ENCODE measurements at regions not wholly inside any gene's neighbourhood (a gene's known extent, or its start where the extent isn't known, plus 50 kb on each side); places are given as distances from the start of the nearest gene placed in this dataset.

- no peak overlapping the region for H4K8ac ChIP-seq (ENCODE audit: low read depth, low read length)
- no peak overlapping the region for H3K4me2 ChIP-seq (ENCODE audit: low read length)
- no peak overlapping the region for H3K27ac ChIP-seq (ENCODE audit: low read depth, low read length)
- no peak overlapping the region for H2BK120ac ChIP-seq (ENCODE audit: low read depth, low read length)
- no peaks in the 10 kb centered on the region for H3K79me1 ChIP-seq (ENCODE audit: low read length)
- H3K4me3 ChIP-seq (ENCODE audit: low read length) = no peak overlapping the region
- no peak for DNase-seq
- no peaks in the 10 kb centered on the region for H3K4me1 ChIP-seq (ENCODE audit: control insufficient read depth, low read depth, low read length)
- H2BK5ac ChIP-seq (ENCODE audit: low read length) = no peak overlapping the region
- no peak overlapping the region for H4K5ac ChIP-seq (ENCODE audit: low read length)
- no peaks in the 10 kb centered on the region for H3K79me2 ChIP-seq (ENCODE audit: control insufficient read depth, insufficient read depth, low read length)
- no peaks in the 10 kb centered on the region for H3K27me3 ChIP-seq (ENCODE audit: insufficient read depth, low read length, poor library complexity)
- no peaks in the 10 kb centered on the region for H3K36me3 ChIP-seq (ENCODE audit: control insufficient read depth, insufficient read depth, low read length)
- H2BK15ac ChIP-seq (replicated peaks; ENCODE audit: low read depth) = no peak overlapping the region
- H3K23ac ChIP-seq (ENCODE audit: low read length) = no peak overlapping the region
- no peak overlapping the region for H3K18ac ChIP-seq (ENCODE audit: low read length)
- no peak overlapping the region for H3K9ac ChIP-seq (ENCODE audit: low read length)
- H3K4ac ChIP-seq (ENCODE audit: low read depth, low read length) = no peak overlapping the region
- no peak overlapping the region for H3K56ac ChIP-seq (ENCODE audit: low read length)
- H2AK5ac ChIP-seq (ENCODE audit: low read length) = no peak overlapping the region
Observed at GRCh38 chr4:97185233-97185632, 958.0 kb downstream of the STPG2 start.

- Histone ChIP-seq H2BK15ac (replicated peaks; ENCODE audit: low read depth) (no peak overlapping the region), H4K5ac (ENCODE audit: low read length) (no peak overlapping the region), H3K4ac (ENCODE audit: low read depth, low read length) (no peak overlapping the region), H3K27me3 (ENCODE audit: insufficient read depth, low read length, poor library complexity) (no peaks in the 10 kb centered on the region), H2BK5ac (ENCODE audit: low read length) (no peak overlapping the region), H3K36me3 (ENCODE audit: control insufficient read depth, insufficient read depth, low read length) (no peaks in the 10 kb centered on the region), H3K4me3 (ENCODE audit: low read length) (no peak overlapping the region), H3K9ac (ENCODE audit: low read length) (no peak overlapping the region), H3K4me2 (ENCODE audit: low read length) (no peak overlapping the region), H3K79me2 (ENCODE audit: control insufficient read depth, insufficient read depth, low read length) (no peaks in the 10 kb centered on the region), H2BK120ac (ENCODE audit: low read depth, low read length) (no peak overlapping the region), H2AK5ac (ENCODE audit: low read length) (no peak overlapping the region), H4K8ac (ENCODE audit: low read depth, low read length) (no peak overlapping the region), H3K56ac (ENCODE audit: low read length) (no peak overlapping the region), H3K79me1 (ENCODE audit: low read length) (no peaks in the 10 kb centered on the region), H3K27ac (ENCODE audit: low read depth, low read length) (no peak overlapping the region), H3K18ac (ENCODE audit: low read length) (no peak overlapping the region), H3K4me1 (ENCODE audit: control insufficient read depth, low read depth, low read length) (no peaks in the 10 kb centered on the region), H3K23ac (ENCODE audit: low read length) (no peak overlapping the region)
- no peak for DNase-seq
- WGBS (ENCODE audit: extremely low coverage, insufficient coverage, low lambda C conversion rate) = no CpG with 5 or more reads among the region's 2 CpGs
Observed at GRCh38 chr4:97197106-97197505, 946.2 kb downstream of the STPG2 start.

GRCh38 chr4:97208749-97209148 lies 934.5 kb downstream of the STPG2 start:
- no peak overlapping the region for H3K9ac ChIP-seq (ENCODE audit: low read length)
- no peaks in the 10 kb centered on the region for H3K4me1 ChIP-seq (ENCODE audit: control insufficient read depth, low read depth, low read length)
- WGBS (ENCODE audit: extremely low coverage, insufficient coverage, low lambda C conversion rate) = no CpG with 5 or more reads among the region's 1 CpG
- no peak overlapping the region for H3K4me2 ChIP-seq (ENCODE audit: low read length)
- DNase-seq = no peak
- no peak overlapping the region for H3K27ac ChIP-seq (ENCODE audit: low read depth, low read length)
- H4K5ac ChIP-seq (ENCODE audit: low read length) = no peak overlapping the region
- no peak overlapping the region for H2BK15ac ChIP-seq (replicated peaks; ENCODE audit: low read depth)
- H3K36me3 ChIP-seq (ENCODE audit: control insufficient read depth, insufficient read depth, low read length) = no peaks in the 10 kb centered on the region
- H3K23ac ChIP-seq (ENCODE audit: low read length) = no peak overlapping the region
- H3K18ac ChIP-seq (ENCODE audit: low read length) = no peak overlapping the region
- no peak overlapping the region for H2BK5ac ChIP-seq (ENCODE audit: low read length)
- H4K8ac ChIP-seq (ENCODE audit: low read depth, low read length) = no peak overlapping the region
- H3K56ac ChIP-seq (ENCODE audit: low read length) = no peak overlapping the region
- no peaks in the 10 kb centered on the region for H3K79me1 ChIP-seq (ENCODE audit: low read length)
- H3K4me3 ChIP-seq (ENCODE audit: low read length) = no peak overlapping the region
- H3K79me2 ChIP-seq (ENCODE audit: control insufficient read depth, insufficient read depth, low read length) = no peaks in the 10 kb centered on the region
- H2BK120ac ChIP-seq (ENCODE audit: low read depth, low read length) = no peak overlapping the region
- no peak overlapping the region for H2AK5ac ChIP-seq (ENCODE audit: low read length)
- no peaks in the 10 kb centered on the region for H3K27me3 ChIP-seq (ENCODE audit: insufficient read depth, low read length, poor library complexity)
- H3K4ac ChIP-seq (ENCODE audit: low read depth, low read length) = no peak overlapping the region

GRCh38 chr4:97215409-97215941 lies 927.8 kb downstream of the STPG2 start:
- Histone ChIP-seq H2BK15ac (replicated peaks; ENCODE audit: low read depth) (no peak overlapping the region), H3K79me2 (ENCODE audit: control insufficient read depth, insufficient read depth, low read length) (no peaks in the 10 kb centered on the region), H3K4me3 (ENCODE audit: low read length) (no peak overlapping the region), H3K36me3 (ENCODE audit: control insufficient read depth, insufficient read depth, low read length) (no peaks in the 10 kb centered on the region), H4K5ac (ENCODE audit: low read length) (no peak overlapping the region), H3K27ac (ENCODE audit: low read depth, low read length) (no peak overlapping the region), H3K23ac (ENCODE audit: low read length) (no peak overlapping the region), H2BK120ac (ENCODE audit: low read depth, low read length) (no peak overlapping the region), H4K8ac (ENCODE audit: low read depth, low read length) (no peak overlapping the region), H3K4me1 (ENCODE audit: control insufficient read depth, low read depth, low read length) (no peaks in the 10 kb centered on the region), H2AK5ac (ENCODE audit: low read length) (no peak overlapping the region), H3K4ac (ENCODE audit: low read depth, low read length) (no peak overlapping the region), H3K56ac (ENCODE audit: low read length) (no peak overlapping the region), H2BK5ac (ENCODE audit: low read length) (no peak overlapping the region), H3K79me1 (ENCODE audit: low read length) (no peaks in the 10 kb centered on the region), H3K27me3 (ENCODE audit: insufficient read depth, low read length, poor library complexity) (peaks cover 1% of the 10 kb centered on the region), H3K18ac (ENCODE audit: low read length) (no peak overlapping the region), H3K4me2 (ENCODE audit: low read length) (no peak overlapping the region), H3K9ac (ENCODE audit: low read length) (no peak overlapping the region)
- WGBS (ENCODE audit: extremely low coverage, insufficient coverage, low lambda C conversion rate) = no CpG with 5 or more reads among the region's 5 CpGs
- DNase-seq = peak; percentile 19

GRCh38 chr4:97216046-97216445 lies 927.2 kb downstream of the STPG2 start:
- Histone ChIP-seq H3K4me3 (ENCODE audit: low read length) (no peak overlapping the region), H3K4ac (ENCODE audit: low read depth, low read length) (no peak overlapping the region), H4K8ac (ENCODE audit: low read depth, low read length) (no peak overlapping the region), H3K36me3 (ENCODE audit: control insufficient read depth, insufficient read depth, low read length) (no peaks in the 10 kb centered on the region), H3K79me1 (ENCODE audit: low read length) (no peaks in the 10 kb centered on the region), H4K5ac (ENCODE audit: low read length) (no peak overlapping the region), H3K79me2 (ENCODE audit: control insufficient read depth, insufficient read depth, low read length) (no peaks in the 10 kb centered on the region), H2BK5ac (ENCODE audit: low read length) (no peak overlapping the region), H3K56ac (ENCODE audit: low read length) (no peak overlapping the region), H3K27ac (ENCODE audit: low read depth, low read length) (no peak overlapping the region), H2AK5ac (ENCODE audit: low read length) (no peak overlapping the region), H2BK15ac (replicated peaks; ENCODE audit: low read depth) (no peak overlapping the region), H3K4me2 (ENCODE audit: low read length) (no peak overlapping the region), H3K4me1 (ENCODE audit: control insufficient read depth, low read depth, low read length) (no peaks in the 10 kb centered on the region), H3K9ac (ENCODE audit: low read length) (no peak overlapping the region), H3K27me3 (ENCODE audit: insufficient read depth, low read length, poor library complexity) (peaks cover 1% of the 10 kb centered on the region), H3K23ac (ENCODE audit: low read length) (no peak overlapping the region), H2BK120ac (ENCODE audit: low read depth, low read length) (no peak overlapping the region), H3K18ac (ENCODE audit: low read length) (no peak overlapping the region)
- no CpG with 5 or more reads among the region's 4 CpGs for WGBS (ENCODE audit: extremely low coverage, insufficient coverage, low lambda C conversion rate)
- DNase-seq = no peak

- no peak overlapping the region for H2AK5ac ChIP-seq (ENCODE audit: low read length)
- no peak overlapping the region for H3K4me2 ChIP-seq (ENCODE audit: low read length)
- no peaks in the 10 kb centered on the region for H3K36me3 ChIP-seq (ENCODE audit: control insufficient read depth, insufficient read depth, low read length)
- no peak overlapping the region for H3K27ac ChIP-seq (ENCODE audit: low read depth, low read length)
- no peak overlapping the region for H3K56ac ChIP-seq (ENCODE audit: low read length)
- H3K79me1 ChIP-seq (ENCODE audit: low read length) = no peaks in the 10 kb centered on the region
- H4K5ac ChIP-seq (ENCODE audit: low read length) = no peak overlapping the region
- no peak overlapping the region for H3K23ac ChIP-seq (ENCODE audit: low read length)
- no peak overlapping the region for H3K9ac ChIP-seq (ENCODE audit: low read length)
- H3K27me3 ChIP-seq (ENCODE audit: insufficient read depth, low read length, poor library complexity) = no peaks in the 10 kb centered on the region
- H2BK120ac ChIP-seq (ENCODE audit: low read depth, low read length) = no peak overlapping the region
- H3K4me1 ChIP-seq (ENCODE audit: control insufficient read depth, low read depth, low read length) = no peaks in the 10 kb centered on the region
- no CpG with 5 or more reads among the region's 3 CpGs for WGBS (ENCODE audit: extremely low coverage, insufficient coverage, low lambda C conversion rate)
- H3K4me3 ChIP-seq (ENCODE audit: low read length) = no peak overlapping the region
- H4K8ac ChIP-seq (ENCODE audit: low read depth, low read length) = no peak overlapping the region
- no peak overlapping the region for H2BK15ac ChIP-seq (replicated peaks; ENCODE audit: low read depth)
- no peak overlapping the region for H3K4ac ChIP-seq (ENCODE audit: low read depth, low read length)
- peak overlapping the region; percentile 1 for H3K18ac ChIP-seq (ENCODE audit: low read length)
- no peaks in the 10 kb centered on the region for H3K79me2 ChIP-seq (ENCODE audit: control insufficient read depth, insufficient read depth, low read length)
- peak; percentile 42 for DNase-seq
- H2BK5ac ChIP-seq (ENCODE audit: low read length) = no peak overlapping the region
Observed at GRCh38 chr4:97235521-97235920, 907.8 kb downstream of the STPG2 start.
